ENCODE measurements at regions not wholly inside any gene's neighbourhood (a gene's known extent, or its start where the extent isn't known, plus 50 kb on each side); places are given as distances from the start of the nearest gene placed in this dataset.

DNA sequence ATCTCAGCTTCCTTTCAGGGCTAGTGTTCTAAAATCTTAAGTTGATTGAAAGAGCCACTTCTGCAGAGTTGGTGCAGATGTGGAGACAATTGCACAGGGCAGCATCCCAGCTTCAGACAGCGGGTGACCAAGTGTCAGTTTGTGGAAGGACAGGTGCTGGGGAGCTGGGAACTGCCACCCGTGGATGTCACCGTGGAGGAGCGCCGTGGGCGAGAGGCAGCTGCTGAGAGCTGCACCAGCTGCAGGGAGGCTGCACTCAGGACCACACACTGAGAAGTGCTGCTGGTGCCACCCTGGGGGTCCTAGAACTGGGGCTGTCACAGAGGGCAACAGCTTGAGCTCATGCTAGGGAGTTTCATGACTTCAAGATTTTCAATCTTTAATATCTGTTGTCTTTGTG lies 543.0 kb upstream of the FZD8 start:
- no peaks in the 10 kb centered on the region for H3K27me3 ChIP-seq (ENCODE audit: control insufficient read depth in 3 of 3, insufficient read depth in 3 of 3, low read length in 2 of 3)
- DNase-seq (no peak), ATAC-seq (ENCODE audit: insufficient read depth, low FRiP score) (no peak)
- no peaks in the 10 kb centered on the region for H3K36me3 ChIP-seq (ENCODE audit: control insufficient read depth in 4 of 4, insufficient read depth in 4 of 4, low read length in 4 of 4)
- peaks cover 4 to 33% (median 10%) of the 10 kb centered on the region in 5 donors for H3K4me1 ChIP-seq (ENCODE audit: control insufficient read depth in 5 of 5, insufficient read depth in 5 of 5, low read length in 5 of 5)
- H3K4me3 ChIP-seq, result no peak overlapping the region
- WGBS, 2 donors, result 75 to 83% methylated on average over 6 of the region's 6 CpGs
- no peak overlapping the region for H3K9ac ChIP-seq (ENCODE audit: insufficient read depth in 1 of 2, low read length in 2 of 2)
- peaks cover 0 to 2% (median 0%) of the 10 kb centered on the region in 4 donors for H3K9me3 ChIP-seq (ENCODE audit: control insufficient read depth in 4 of 4, insufficient read depth in 3 of 4, low read length in 3 of 4)
- H3K27ac ChIP-seq (ENCODE audit: low read depth in 1 of 2, low read length in 1 of 2), result no peak overlapping the region
- TF ChIP-seq, protein P1, sequence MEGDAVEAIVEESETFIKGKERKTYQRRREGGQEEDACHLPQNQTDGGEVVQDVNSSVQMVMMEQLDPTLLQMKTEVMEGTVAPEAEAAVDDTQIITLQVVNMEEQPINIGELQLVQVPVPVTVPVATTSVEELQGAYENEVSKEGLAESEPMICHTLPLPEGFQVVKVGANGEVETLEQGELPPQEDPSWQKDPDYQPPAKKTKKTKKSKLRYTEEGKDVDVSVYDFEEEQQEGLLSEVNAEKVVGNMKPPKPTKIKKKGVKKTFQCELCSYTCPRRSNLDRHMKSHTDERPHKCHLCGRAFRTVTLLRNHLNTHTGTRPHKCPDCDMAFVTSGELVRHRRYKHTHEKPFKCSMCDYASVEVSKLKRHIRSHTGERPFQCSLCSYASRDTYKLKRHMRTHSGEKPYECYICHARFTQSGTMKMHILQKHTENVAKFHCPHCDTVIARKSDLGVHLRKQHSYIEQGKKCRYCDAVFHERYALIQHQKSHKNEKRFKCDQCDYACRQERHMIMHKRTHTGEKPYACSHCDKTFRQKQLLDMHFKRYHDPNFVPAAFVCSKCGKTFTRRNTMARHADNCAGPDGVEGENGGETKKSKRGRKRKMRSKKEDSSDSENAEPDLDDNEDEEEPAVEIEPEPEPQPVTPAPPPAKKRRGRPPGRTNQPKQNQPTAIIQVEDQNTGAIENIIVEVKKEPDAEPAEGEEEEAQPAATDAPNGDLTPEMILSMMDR (IDR thresholded peaks at IDR 0.05; ENCODE audit: control extremely low read depth, extremely low read depth), result no peak

DNA sequence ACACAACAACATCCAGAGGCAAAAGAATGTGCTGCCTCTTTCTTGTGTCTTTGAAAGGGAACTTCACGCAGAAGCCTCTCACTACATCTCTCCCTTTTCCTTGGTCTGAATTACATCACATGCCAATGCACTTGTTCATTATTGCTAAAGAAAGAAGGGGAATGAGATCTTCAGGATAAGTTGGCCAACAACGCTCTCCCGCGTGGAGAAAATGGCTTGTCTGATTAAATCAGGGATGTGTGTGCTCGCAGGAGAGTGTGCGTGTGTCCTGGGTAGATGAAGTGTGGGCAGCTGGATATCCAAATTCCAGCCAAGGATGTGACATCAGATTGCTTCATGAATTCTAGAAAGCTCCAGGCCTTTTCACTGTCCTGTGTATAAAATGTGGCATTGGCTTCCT lies 541.6 kb upstream of the FZD8 start:
- H3K27ac ChIP-seq (ENCODE audit: low read depth in 1 of 2, low read length in 1 of 2), result no peak overlapping the region

DNA sequence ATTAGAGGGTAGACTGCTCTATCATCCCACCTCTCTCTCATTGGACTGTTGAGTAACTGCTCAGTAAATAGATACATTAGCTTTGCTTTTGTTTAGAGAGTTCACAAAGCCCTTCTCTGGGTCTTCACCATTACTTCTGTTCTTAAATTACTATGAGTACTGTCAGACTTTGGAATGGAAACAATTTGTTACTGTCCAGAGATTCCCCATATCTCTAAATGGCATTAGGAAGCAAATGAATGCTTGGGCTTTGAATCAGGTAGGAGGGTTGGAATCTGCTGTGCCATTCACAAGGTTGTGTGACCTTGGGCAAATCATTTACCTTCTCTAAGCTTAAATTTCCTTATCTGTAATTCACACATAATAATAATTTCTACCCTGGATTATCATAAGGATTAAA lies 541.0 kb upstream of the FZD8 start:
- peaks cover 3 to 29% (median 9%) of the 10 kb centered on the region in 5 donors for H3K4me1 ChIP-seq (ENCODE audit: control insufficient read depth in 5 of 5, insufficient read depth in 5 of 5, low read length in 5 of 5)
- H3K9ac ChIP-seq (ENCODE audit: insufficient read depth in 1 of 2, low read length in 2 of 2), result no peak overlapping the region
- H3K27me3 ChIP-seq (ENCODE audit: control insufficient read depth in 3 of 3, insufficient read depth in 3 of 3, low read length in 2 of 3), result no peaks in the 10 kb centered on the region
- TF ChIP-seq, protein P1 (IDR thresholded peaks at IDR 0.05; ENCODE audit: control extremely low read depth, extremely low read depth), result no peak
- H3K4me3 ChIP-seq, result no peak overlapping the region
- no peak overlapping the region for H3K27ac ChIP-seq (ENCODE audit: low read depth in 1 of 2, low read length in 1 of 2)
- no peak for DNase-seq
- H3K9me3 ChIP-seq (ENCODE audit: control insufficient read depth in 4 of 4, insufficient read depth in 3 of 4, low read length in 3 of 4), result no peaks in the 10 kb centered on the region
- no peaks in the 10 kb centered on the region for H3K36me3 ChIP-seq (ENCODE audit: control insufficient read depth in 4 of 4, insufficient read depth in 4 of 4, low read length in 4 of 4)
- ATAC-seq (ENCODE audit: insufficient read depth, low FRiP score), result no peak

More for the DNA sequence above, 541.6 kb upstream of the FZD8 start:
- Histone ChIP-seq H3K4me3 (no peak overlapping the region), H3K4me1 (ENCODE audit: control insufficient read depth in 5 of 5, insufficient read depth in 5 of 5, low read length in 5 of 5) (peaks cover 4 to 33% (median 10%) of the 10 kb centered on the region in 5 donors), H3K27me3 (ENCODE audit: control insufficient read depth in 3 of 3, insufficient read depth in 3 of 3, low read length in 2 of 3) (no peaks in the 10 kb centered on the region), H3K9me3 (ENCODE audit: control insufficient read depth in 4 of 4, insufficient read depth in 3 of 4, low read length in 3 of 4) (no peaks in the 10 kb centered on the region), H3K36me3 (ENCODE audit: control insufficient read depth in 4 of 4, insufficient read depth in 4 of 4, low read length in 4 of 4) (no peaks in the 10 kb centered on the region), H3K9ac (ENCODE audit: insufficient read depth in 1 of 2, low read length in 2 of 2) (no peak overlapping the region)
- DNase-seq (peak in 1 of 3 donors; percentile 18), ATAC-seq (ENCODE audit: insufficient read depth, low FRiP score) (no peak)
- TF ChIP-seq, protein P1 (IDR thresholded peaks at IDR 0.05; ENCODE audit: control extremely low read depth, extremely low read depth), result no peak
- WGBS, 2 donors, result 89 to 90% methylated on average over 6 of the region's 6 CpGs

DNA sequence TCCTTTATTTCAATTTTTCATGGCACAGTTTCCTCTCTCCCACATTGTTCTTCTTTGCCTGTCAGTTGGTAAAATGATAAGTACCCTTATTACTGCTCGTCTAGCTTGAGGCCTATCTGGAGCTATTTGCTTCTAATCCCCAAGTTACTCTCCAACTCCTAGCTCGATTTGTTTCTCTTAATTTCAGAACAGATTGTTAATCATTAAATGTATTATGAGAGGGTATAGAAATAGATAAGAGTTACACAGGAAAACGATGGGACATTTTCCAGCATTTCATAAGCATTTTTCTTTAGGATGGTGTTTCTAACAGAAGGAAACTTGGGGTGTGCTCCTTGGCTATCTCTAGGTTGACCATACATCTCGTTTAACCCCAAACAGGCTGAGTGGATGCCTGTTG lies 540.5 kb upstream of the FZD8 start:
- no peaks in the 10 kb centered on the region for H3K27me3 ChIP-seq (ENCODE audit: control insufficient read depth in 3 of 3, insufficient read depth in 3 of 3, low read length in 2 of 3)
- TF ChIP-seq, protein P1 (IDR thresholded peaks at IDR 0.05; ENCODE audit: control extremely low read depth, extremely low read depth), result no peak
- H3K9ac ChIP-seq (ENCODE audit: insufficient read depth in 1 of 2, low read length in 2 of 2), result no peak overlapping the region
- ATAC-seq (ENCODE audit: insufficient read depth, low FRiP score), result no peak
- peaks cover 3 to 24% (median 7%) of the 10 kb centered on the region in 5 donors for H3K4me1 ChIP-seq (ENCODE audit: control insufficient read depth in 5 of 5, insufficient read depth in 5 of 5, low read length in 5 of 5)
- H3K27ac ChIP-seq (ENCODE audit: low read depth in 1 of 2, low read length in 1 of 2), result no peak overlapping the region
- no peaks in the 10 kb centered on the region for H3K36me3 ChIP-seq (ENCODE audit: control insufficient read depth in 4 of 4, insufficient read depth in 4 of 4, low read length in 4 of 4)
- no peak for DNase-seq
- H3K9me3 ChIP-seq (ENCODE audit: control insufficient read depth in 4 of 4, insufficient read depth in 3 of 4, low read length in 3 of 4), result no peaks in the 10 kb centered on the region
- H3K4me3 ChIP-seq, result no peak overlapping the region
- WGBS, 2 donors, result 50 to 69% methylated on average over 4 of the region's 4 CpGs
